SK-N-SH (cell line): ENCODE measurements at regions not wholly inside any gene's neighbourhood (a gene's known extent, or its start where the extent isn't known, plus 50 kb on each side); places are given as distances from the start of the nearest gene placed in this dataset.

Source experiments
- CTCF ChIA-PET: fragments of 300-600, 350-600 bp; formaldehyde crosslinking; extraction: SDS; loops from one replicate; lab custom pipeline; 2021; lab: Yijun Ruan, JAX
- POLR2A ChIA-PET: fragments of 350-600 bp; sonication (Branson Sonifier 250); formaldehyde crosslinking; extraction: SDS; loops from one replicate; lab custom pipeline; 2020; ENCODE audit warnings: antibody characterized with exemption, inconsistent platforms; lab: Yijun Ruan, JAX
- DNase-seq: peaks from one replicate; pipeline ENCODE4 v3.0.0; 2012
- H2AFZ ChIP-seq: fragments of 200-600 bp; sonication (generic); 2 replicates; pipeline ENCODE4 v1.8.1; 2016; ENCODE audit warnings: antibody characterized with exemption, mild to moderate bottlenecking, low read depth
- H3F3A ChIP-seq: fragments of 200-600 bp; sonication (generic); replicated peaks from 2 replicates; pipeline ENCODE3; 2016; ENCODE audit warnings: antibody characterized with exemption, mild to moderate bottlenecking; ENCODE audit not compliant: insufficient read depth
- H3K27ac ChIP-seq, 2 experiments: fragments of 200-500 bp in 1 of 2; fragments of 200-600 bp in 1 of 2; sonication (Bioruptor generic) in 1 of 2; sonication (generic), shearing (Covaris generic) in 1 of 2; 2 replicates each; pipeline versions ENCODE4 v1.5.1 to v1.6.1; 2014 to 2016; ENCODE audit warnings: low read depth in 2 of 2, inconsistent platforms in 1 of 2, low read length in 1 of 2, mild to moderate bottlenecking in 1 of 2, mixed read lengths in 1 of 2
- H3K27me3 ChIP-seq: fragments of 200-600 bp; sonication (generic), shearing (Covaris generic); 2 replicates; pipeline ENCODE4 v1.6.1; 2016; ENCODE audit warnings: mixed run types; ENCODE audit not compliant: insufficient read depth
- H3K36me3 ChIP-seq, 2 experiments: fragments of 200-500 bp in 1 of 2; fragments of 200-600 bp in 1 of 2; sonication (Bioruptor generic) in 1 of 2; sonication (generic) in 1 of 2; replicated peaks in 1 of 2; 2 replicates each; pipeline versions ENCODE3 to v1.5.1; 2014 to 2016; ENCODE audit warnings: low read length in 1 of 2, mild to moderate bottlenecking in 1 of 2; ENCODE audit not compliant: insufficient read depth in 2 of 2, control insufficient read depth in 1 of 2
- H3K4me1 ChIP-seq, 2 experiments: fragments of 200-500 bp in 1 of 2; fragments of 200-600 bp in 1 of 2; sonication (Bioruptor generic) in 1 of 2; sonication (generic), shearing (Covaris generic) in 1 of 2; 2 replicates each; pipeline versions ENCODE4 v1.5.1 to v1.6.1; 2014 to 2016; ENCODE audit warnings: low read depth in 1 of 2, low read length in 1 of 2, mixed run types in 1 of 2; ENCODE audit not compliant: insufficient read depth in 2 of 2, control insufficient read depth in 1 of 2
- H3K4me2 ChIP-seq: fragments of 200-600 bp; sonication (generic), shearing (Covaris generic); 2 replicates; pipeline ENCODE4 v1.6.1; 2017; ENCODE audit warnings: mixed run types
- H3K4me3 ChIP-seq, 2 experiments: fragments of 200-500 bp in 1 of 2; fragments of 200-600 bp in 1 of 2; sonication (Bioruptor generic) in 1 of 2; sonication (generic), shearing (Covaris generic) in 1 of 2; 2 replicates each; pipeline versions ENCODE4 v1.5.1 to v1.8.1; 2014 to 2016; ENCODE audit warnings: low read depth in 2 of 2, inconsistent platforms in 1 of 2, low read length in 1 of 2, mild to moderate bottlenecking in 1 of 2, mixed read lengths in 1 of 2, moderate library complexity in 1 of 2
- H3K79me2 ChIP-seq: fragments of 200-600 bp; sonication (generic); 2 replicates; pipeline ENCODE4 v1.8.1; 2017; ENCODE audit warnings: mild to moderate bottlenecking; ENCODE audit not compliant: insufficient read depth
- H3K9ac ChIP-seq: fragments of 200-600 bp; sonication (generic); 2 replicates; pipeline ENCODE4 v1.6.1; 2017; ENCODE audit warnings: mixed run types
- H3K9me2 ChIP-seq: fragments of 200-600 bp; sonication (generic); 2 replicates; pipeline ENCODE4 v1.6.1; 2017; ENCODE audit warnings: mixed run types
- H3K9me3 ChIP-seq: fragments of 200-600 bp; sonication (generic); 2 replicates; pipeline ENCODE4 v1.6.1; 2017; ENCODE audit warnings: mixed run types, mild to moderate bottlenecking, moderate library complexity
- H4K20me1 ChIP-seq: fragments of 200-600 bp; sonication (generic); 2 replicates; pipeline ENCODE4 v1.6.1; 2017; ENCODE audit warnings: mild to moderate bottlenecking, mixed run types; ENCODE audit not compliant: insufficient read depth
- EP300 ChIP-seq, 2 experiments: IDR thresholded peaks; 2 replicates each; pipeline versions ENCODE4 v1.4.0 to v1.6.1; 2012; ENCODE audit warnings: borderline replicate concordance in 1 of 2, low read depth in 1 of 2, low read length in 1 of 2
- EZH2phosphoT487 ChIP-seq: fragments of 200-600 bp; sonication (generic); IDR thresholded peaks from 2 replicates; pipeline ENCODE4 v1.6.1; 2017; ENCODE audit warnings: low read depth, mixed run types, mild to moderate bottlenecking, antibody characterized with exemption, moderate library complexity, borderline replicate concordance
- FOSL2 ChIP-seq: IDR thresholded peaks from 2 replicates; pipeline ENCODE4 v1.4.0; 2012; ENCODE audit warnings: low read depth, mild to moderate bottlenecking, moderate library complexity, borderline replicate concordance
- FOXJ3 ChIP-seq: sonication (generic); formaldehyde crosslinking; IDR thresholded peaks from 2 replicates; pipeline ENCODE4 v1.5.1; 2020; ENCODE audit warnings: mild to moderate bottlenecking, missing genetic modification reagents
- GABPA ChIP-seq: IDR thresholded peaks from 2 replicates; pipeline ENCODE4 v1.4.0; 2012; ENCODE audit warnings: low read depth, mild to moderate bottlenecking
- GATA2 ChIP-seq: sonication (generic); formaldehyde crosslinking; IDR thresholded peaks from 2 replicates; pipeline ENCODE4 v1.5.0; 2020; ENCODE audit warnings: mild to moderate bottlenecking, missing genetic modification reagents
- JUND ChIP-seq: IDR thresholded peaks from 2 replicates; pipeline ENCODE4 v1.4.0; 2012
- MAX ChIP-seq: IDR thresholded peaks from 2 replicates; pipeline ENCODE4 v1.4.0; 2012; ENCODE audit warnings: low read depth
- MEF2A ChIP-seq: IDR thresholded peaks from 2 replicates; pipeline ENCODE4 v1.4.0; 2012; ENCODE audit warnings: low read depth, borderline replicate concordance
- PBX3 ChIP-seq: IDR thresholded peaks from 2 replicates; pipeline ENCODE4; 2012
- RCOR1 ChIP-seq: fragments of 150-350 bp; IDR thresholded peaks from 2 replicates; pipeline ENCODE4 v1.6.1; 2017; ENCODE audit warnings: antibody characterized with exemption, low read length
- RFX5 ChIP-seq: IDR thresholded peaks from 2 replicates; pipeline ENCODE4 v1.6.1; 2012; ENCODE audit warnings: mild to moderate bottlenecking, improper control_type of control experiment, low read length
- RXRA ChIP-seq: IDR thresholded peaks from 2 replicates; pipeline ENCODE4 v1.4.0; 2012; ENCODE audit warnings: low read depth, mild to moderate bottlenecking, borderline replicate concordance
- SIN3A ChIP-seq: IDR thresholded peaks from 2 replicates; pipeline ENCODE4 v1.6.1; 2012; ENCODE audit warnings: low read depth, mild to moderate bottlenecking, low read length, moderate library complexity, borderline replicate concordance
- TEAD4 ChIP-seq: IDR thresholded peaks from 2 replicates; pipeline ENCODE4 v1.4.0; 2012; ENCODE audit warnings: mild to moderate bottlenecking, borderline replicate concordance; ENCODE audit not compliant: insufficient read depth
- USF1 ChIP-seq: IDR thresholded peaks from 2 replicates; pipeline ENCODE4 v1.4.0; 2012; ENCODE audit warnings: low read depth, borderline replicate concordance
- USF2 ChIP-seq: fragments of 150-350 bp; IDR thresholded peaks from 2 replicates; pipeline ENCODE4 v1.6.1; 2017; ENCODE audit warnings: antibody characterized with exemption, low read length, low read depth, borderline replicate concordance
- YY1 ChIP-seq: IDR thresholded peaks from 2 replicates; pipeline ENCODE4 v1.4.0; 2012; ENCODE audit warnings: low read depth, mild to moderate bottlenecking
- ZBTB33 ChIP-seq: IDR thresholded peaks from 2 replicates; pipeline ENCODE4 v1.4.0; 2012; ENCODE audit warnings: low read depth, borderline replicate concordance
- WGBS: methylation state at CpG from one replicate; pipeline ENCODE4 v1.1.6; 2017; ENCODE audit warnings: low lambda C conversion rate; 5-methylcytosine and 5-hydroxymethylcytosine counted together

- no peak for TF ChIP-seq USF2
- no peak for TF ChIP-seq RXRA
- no peak for TF ChIP-seq JUND
- TF ChIP-seq RFX5: no peak
- TF ChIP-seq YY1: no peak
- TF ChIP-seq GABPA: no peak
- no peak for TF ChIP-seq PBX3
These were observed 167.4 kb upstream of the SLITRK1 start (continued) for GRCh38 chr13:84049443-84050219.

GRCh38 chr13:84044805-84045204 lies 162.5 kb upstream of the SLITRK1 start:
- H4K20me1 ChIP-seq: no peaks in the 10 kb centered on the region
- H3K9me2 ChIP-seq: no peaks in the 10 kb centered on the region
- CTCF ChIA-PET: no interaction called here
- H3K9me3 ChIP-seq: no peaks in the 10 kb centered on the region
- H3K4me3 ChIP-seq: no peak overlapping the region
- POLR2A ChIA-PET: no interaction called here
- H3K36me3 ChIP-seq: no peaks in the 10 kb centered on the region
- H3K79me2 ChIP-seq: no peaks in the 10 kb centered on the region
- H3F3A ChIP-seq: peaks cover 3% of the 10 kb centered on the region
- no peak overlapping the region for H3K27ac ChIP-seq
- 31% methylated on average over 2 of the region's 2 CpGs for WGBS
- no peak for DNase-seq
- H2AFZ ChIP-seq: no peak overlapping the region
- H3K27me3 ChIP-seq: no peaks in the 10 kb centered on the region
- no peaks in the 10 kb centered on the region for H3K4me1 ChIP-seq
- H3K4me2 ChIP-seq: no peak overlapping the region
- TF ChIP-seq GATA2 (CRISPR knock-in tag) (no peak), RFX5 (no peak), FOSL2 (no peak), FOXJ3 (CRISPR knock-in tag) (no peak), MEF2A (no peak), RCOR1 (no peak)
- H3K9ac ChIP-seq: no peak overlapping the region

- H3K4me3 ChIP-seq: no peak overlapping the region
- H3K36me3 ChIP-seq: no peaks in the 10 kb centered on the region
- peaks cover 3% of the 10 kb centered on the region for H3F3A ChIP-seq
- H2AFZ ChIP-seq: no peak overlapping the region
- no peak for DNase-seq
- ChIA-PET POLR2A (no interaction called here), CTCF (no interaction called here)
- no peaks in the 10 kb centered on the region for H4K20me1 ChIP-seq
- H3K4me2 ChIP-seq: no peak overlapping the region
- H3K27me3 ChIP-seq: no peaks in the 10 kb centered on the region
- no peaks in the 10 kb centered on the region for H3K4me1 ChIP-seq
- no peaks in the 10 kb centered on the region for H3K9me3 ChIP-seq
- H3K27ac ChIP-seq: no peak overlapping the region
- no peaks in the 10 kb centered on the region for H3K9me2 ChIP-seq
- no peaks in the 10 kb centered on the region for H3K79me2 ChIP-seq
- no peak overlapping the region for H3K9ac ChIP-seq
- WGBS: 0% methylated on average over 1 of the region's 1 CpG
- no peak for TF ChIP-seq EP300 (IDR thresholded peaks at IDR 0.05; ENCODE audit: borderline replicate concordance in 1 of 2, low read depth in 1 of 2, low read length in 1 of 2)
- no peak for TF ChIP-seq MAX
- no peak for TF ChIP-seq EZH2phosphoT487
- TF ChIP-seq ZBTB33: no peak
- TF ChIP-seq JUND: no peak
- no peak for TF ChIP-seq PBX3
- TF ChIP-seq GATA2 (CRISPR knock-in tag): no peak
- TF ChIP-seq SIN3A: no peak
- TF ChIP-seq TEAD4: no peak
- TF ChIP-seq USF1: no peak
- no peak for TF ChIP-seq MEF2A
These were observed 155.7 kb upstream of the SLITRK1 start for GRCh38 chr13:84038001-84038400.
